ENCODE measurements at regions not wholly inside any gene's neighbourhood (a gene's known extent, or its start where the extent isn't known, plus 50 kb on each side); places are given as distances from the start of the nearest gene placed in this dataset.

- DNase-seq, result no peak
- WGBS (ENCODE audit: insufficient coverage), result 97% methylated on average over 2 of the region's 2 CpGs
- Mint-ChIP-seq H3K9me3 (no peaks in the 10 kb centered on the region), H3K4me1 (no peaks in the 10 kb centered on the region), H3K27me3 (ENCODE audit: low read depth in 2 of 2) (peaks cover 6 to 12% of the 10 kb centered on the region in 2 donors), H3K27ac (no peak overlapping the region), H3K4me3 (no peak overlapping the region), H3K36me3 (no peaks in the 10 kb centered on the region)
- Histone ChIP-seq H3K4me3 (ENCODE audit: low read length) (no peak overlapping the region), H3K27me3 (ENCODE audit: control insufficient read depth, insufficient read depth, low read length) (no peaks in the 10 kb centered on the region), H3K9me3 (ENCODE audit: control insufficient read depth, insufficient read depth, low read length) (no peaks in the 10 kb centered on the region), H3K36me3 (ENCODE audit: control insufficient read depth, insufficient read depth, low read length) (no peaks in the 10 kb centered on the region), H3K4me1 (ENCODE audit: control insufficient read depth, insufficient read depth, low read length) (no peaks in the 10 kb centered on the region), H3K27ac (ENCODE audit: low read length) (no peak overlapping the region)
- no peak for TF ChIP-seq CTCF (IDR thresholded peaks at IDR 0.05)
- ATAC-seq, result no peak
- intact Hi-C loops (cut with micrococcal nuclease), result no loop called here
These were observed 210.0 kb downstream of the C16orf95 start for GRCh38 chr16:87107201-87107600.

GRCh38 chr16:87108278-87108677 lies 208.9 kb downstream of the C16orf95 start:
- Histone ChIP-seq H3K9me3 (ENCODE audit: control insufficient read depth, insufficient read depth, low read length) (no peaks in the 10 kb centered on the region), H3K4me3 (ENCODE audit: low read length) (no peak overlapping the region), H3K36me3 (ENCODE audit: control insufficient read depth, insufficient read depth, low read length) (no peaks in the 10 kb centered on the region), H3K27ac (ENCODE audit: low read length) (no peak overlapping the region), H3K4me1 (ENCODE audit: control insufficient read depth, insufficient read depth, low read length) (no peaks in the 10 kb centered on the region), H3K27me3 (ENCODE audit: control insufficient read depth, insufficient read depth, low read length) (no peaks in the 10 kb centered on the region)
- Mint-ChIP-seq H3K9me3 (no peaks in the 10 kb centered on the region), H3K4me1 (no peaks in the 10 kb centered on the region), H3K36me3 (no peaks in the 10 kb centered on the region), H3K27me3 (ENCODE audit: low read depth in 2 of 2) (peaks cover 6 to 12% of the 10 kb centered on the region in 2 donors), H3K4me3 (no peak overlapping the region), H3K27ac (no peak overlapping the region)
- intact Hi-C loops (cut with micrococcal nuclease), result no loop called here
- no peak for DNase-seq
- 76% methylated on average over 3 of the region's 4 CpGs for WGBS (ENCODE audit: insufficient coverage)
- TF ChIP-seq CTCF (IDR thresholded peaks at IDR 0.05), result no peak
- ATAC-seq, result no peak

- Mint-ChIP-seq H3K27me3 (ENCODE audit: low read depth in 2 of 2) (peaks cover 6 to 12% of the 10 kb centered on the region in 2 donors), H3K4me3 (no peak overlapping the region), H3K27ac (no peak overlapping the region), H3K9me3 (no peaks in the 10 kb centered on the region), H3K4me1 (no peaks in the 10 kb centered on the region), H3K36me3 (no peaks in the 10 kb centered on the region)
- Histone ChIP-seq H3K27me3 (ENCODE audit: control insufficient read depth, insufficient read depth, low read length) (no peaks in the 10 kb centered on the region), H3K27ac (ENCODE audit: low read length) (no peak overlapping the region), H3K4me3 (ENCODE audit: low read length) (no peak overlapping the region), H3K9me3 (ENCODE audit: control insufficient read depth, insufficient read depth, low read length) (no peaks in the 10 kb centered on the region), H3K36me3 (ENCODE audit: control insufficient read depth, insufficient read depth, low read length) (no peaks in the 10 kb centered on the region), H3K4me1 (ENCODE audit: control insufficient read depth, insufficient read depth, low read length) (no peaks in the 10 kb centered on the region)
- no peak for DNase-seq
- no peak for ATAC-seq
- TF ChIP-seq CTCF (IDR thresholded peaks at IDR 0.05), result no peak
- intact Hi-C loops (cut with micrococcal nuclease), result no loop called here
- WGBS (ENCODE audit: insufficient coverage), result 100% methylated on average over 1 of the region's 1 CpG
These were observed 208.3 kb downstream of the C16orf95 start for GRCh38 chr16:87108941-87109340.

- Mint-ChIP-seq H3K27me3 (ENCODE audit: low read depth in 2 of 2) (peaks cover 3 to 8% of the 10 kb centered on the region in 2 donors), H3K4me1 (no peaks in the 10 kb centered on the region), H3K9me3 (no peaks in the 10 kb centered on the region), H3K27ac (no peak overlapping the region), H3K4me3 (no peak overlapping the region), H3K36me3 (no peaks in the 10 kb centered on the region)
- ATAC-seq (no peak), DNase-seq (no peak)
- TF ChIP-seq CTCF (IDR thresholded peaks at IDR 0.05), result no peak
- Histone ChIP-seq H3K27me3 (ENCODE audit: control insufficient read depth, insufficient read depth, low read length) (peaks cover 9% of the 10 kb centered on the region), H3K4me1 (ENCODE audit: control insufficient read depth, insufficient read depth, low read length) (no peaks in the 10 kb centered on the region), H3K27ac (ENCODE audit: low read length) (no peak overlapping the region), H3K36me3 (ENCODE audit: control insufficient read depth, insufficient read depth, low read length) (no peaks in the 10 kb centered on the region), H3K9me3 (ENCODE audit: control insufficient read depth, insufficient read depth, low read length) (no peaks in the 10 kb centered on the region), H3K4me3 (ENCODE audit: low read length) (no peak overlapping the region)
- 95% methylated on average over 5 of the region's 5 CpGs for WGBS (ENCODE audit: insufficient coverage)
- intact Hi-C loops (cut with micrococcal nuclease), result no loop called here
These were observed 202.4 kb downstream of the C16orf95 start for GRCh38 chr16:87114832-87115231.

All from natural killer cell (primary cell).